ENCODE measurements at regions not wholly inside any gene's neighbourhood (a gene's known extent, or its start where the extent isn't known, plus 50 kb on each side); places are given as distances from the start of the nearest gene placed in this dataset.

- Histone ChIP-seq H3K36me3 (ENCODE audit: control insufficient read depth, insufficient read depth, low read length) (no peaks in the 10 kb centered on the region), H3K79me2 (no peaks in the 10 kb centered on the region), H3K9ac (no peak overlapping the region), H3K4me2 (ENCODE audit: low read length) (no peak overlapping the region), H2AFZ (no peak overlapping the region), H3K9me3 (ENCODE audit: control insufficient read depth, low read length) (no peaks in the 10 kb centered on the region), H3K27me3 (ENCODE audit: control insufficient read depth, insufficient read depth, low read length) (no peaks in the 10 kb centered on the region), H3K4me3 (ENCODE audit: low read depth, low read length) (no peak overlapping the region), H3K27ac (no peak overlapping the region), H3K4me1 (no peaks in the 10 kb centered on the region)
- TF ChIP-seq CTCF (IDR thresholded peaks at IDR 0.05), result no peak
These were observed 264.9 kb upstream of the TPM1 start for GRCh38 chr15:62777671-62778070.

- Histone ChIP-seq H3K9ac (no peak overlapping the region), H3K27me3 (ENCODE audit: control insufficient read depth, insufficient read depth, low read length) (no peaks in the 10 kb centered on the region), H3K27ac (no peak overlapping the region), H3K9me3 (ENCODE audit: control insufficient read depth, low read length) (no peaks in the 10 kb centered on the region), H3K4me1 (no peaks in the 10 kb centered on the region), H3K4me2 (ENCODE audit: low read length) (no peak overlapping the region), H2AFZ (no peak overlapping the region), H3K4me3 (ENCODE audit: low read depth, low read length) (no peak overlapping the region), H3K79me2 (no peaks in the 10 kb centered on the region), H3K36me3 (ENCODE audit: control insufficient read depth, insufficient read depth, low read length) (no peaks in the 10 kb centered on the region)
- TF ChIP-seq CTCF (IDR thresholded peaks at IDR 0.05), result no peak
These were observed 263.3 kb upstream of the TPM1 start for GRCh38 chr15:62779036-62779770.

- Histone ChIP-seq H3K27ac (no peak overlapping the region), H2AFZ (no peak overlapping the region), H3K9me3 (ENCODE audit: control insufficient read depth, low read length) (no peaks in the 10 kb centered on the region), H3K4me3 (ENCODE audit: low read depth, low read length) (no peak overlapping the region), H3K9ac (no peak overlapping the region), H3K4me1 (no peaks in the 10 kb centered on the region), H3K4me2 (ENCODE audit: low read length) (no peak overlapping the region), H3K79me2 (no peaks in the 10 kb centered on the region), H3K27me3 (ENCODE audit: control insufficient read depth, insufficient read depth, low read length) (no peaks in the 10 kb centered on the region), H3K36me3 (ENCODE audit: control insufficient read depth, insufficient read depth, low read length) (no peaks in the 10 kb centered on the region)
- TF ChIP-seq CTCF (IDR thresholded peaks at IDR 0.05), result no peak
These were observed 262.6 kb upstream of the TPM1 start for GRCh38 chr15:62779899-62780298.

- no peak overlapping the region for H3K27ac ChIP-seq
- H3K4me1 ChIP-seq, result no peaks in the 10 kb centered on the region
- no peak overlapping the region for H3K4me3 ChIP-seq (ENCODE audit: low read depth, low read length)
- no peaks in the 10 kb centered on the region for H3K9me3 ChIP-seq (ENCODE audit: control insufficient read depth, low read length)
- H3K4me2 ChIP-seq (ENCODE audit: low read length), result no peak overlapping the region
- H2AFZ ChIP-seq, result no peak overlapping the region
- no peak for TF ChIP-seq CTCF (IDR thresholded peaks at IDR 0.05)
- H3K79me2 ChIP-seq, result no peaks in the 10 kb centered on the region
- H3K36me3 ChIP-seq (ENCODE audit: control insufficient read depth, insufficient read depth, low read length), result no peaks in the 10 kb centered on the region
- H3K9ac ChIP-seq, result no peak overlapping the region
- H3K27me3 ChIP-seq (ENCODE audit: control insufficient read depth, insufficient read depth, low read length), result no peaks in the 10 kb centered on the region
These were observed 261.5 kb upstream of the TPM1 start for GRCh38 chr15:62781081-62781497.
